ENCODE measurements at regions not wholly inside any gene's neighbourhood (a gene's known extent, or its start where the extent isn't known, plus 50 kb on each side); places are given as distances from the start of the nearest gene placed in this dataset.

DNA sequence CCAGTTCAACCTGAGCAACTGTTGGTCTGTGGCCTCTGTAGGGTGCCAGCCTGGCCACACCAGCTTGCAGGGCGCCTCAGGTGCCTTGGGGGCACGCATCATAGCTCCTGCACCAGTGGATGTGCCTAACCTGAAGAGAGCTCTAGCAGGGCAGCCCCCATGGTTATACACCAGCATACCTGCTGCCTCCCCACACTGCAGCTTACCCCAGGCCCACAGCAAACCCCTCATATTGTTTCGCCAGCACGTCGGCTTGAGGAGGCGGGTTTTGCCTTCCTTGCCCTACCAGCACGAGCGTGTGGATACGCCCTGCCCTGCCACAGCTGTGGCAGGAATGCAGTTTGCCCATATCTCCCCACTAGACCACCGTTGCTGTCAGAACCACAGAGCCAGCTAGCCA is 435.9 kb downstream of the SLCO4C1 start:
- Histone ChIP-seq H3K27me3 (ENCODE audit: low read length) (no peaks in the 10 kb centered on the region), H2AFZ (ENCODE audit: low read depth, low read length, severe bottlenecking) (no peak overlapping the region), H3K79me2 (ENCODE audit: insufficient read depth, low read length) (no peaks in the 10 kb centered on the region), H3K36me3 (ENCODE audit: low read length) (no peaks in the 10 kb centered on the region), H3F3A (ENCODE audit: insufficient read depth) (no peaks in the 10 kb centered on the region), H3K9me3 (ENCODE audit: insufficient read depth, low read length) (no peaks in the 10 kb centered on the region), H4K20me1 (ENCODE audit: low read depth, low read length) (no peaks in the 10 kb centered on the region), H3K4me2 (ENCODE audit: low read depth, low read length, poor library complexity, severe bottlenecking) (no peak overlapping the region), H3K9ac (ENCODE audit: low read length) (no peak overlapping the region), H3K4me3 (ENCODE audit: insufficient read depth, low read length, poor library complexity, severe bottlenecking) (no peak overlapping the region), H3K27ac (ENCODE audit: low read depth, low read length) (no peak overlapping the region), H3K9me2 (replicated peaks; ENCODE audit: insufficient read depth, low read length) (no peaks in the 10 kb centered on the region)
- TF ChIP-seq, protein P1, sequence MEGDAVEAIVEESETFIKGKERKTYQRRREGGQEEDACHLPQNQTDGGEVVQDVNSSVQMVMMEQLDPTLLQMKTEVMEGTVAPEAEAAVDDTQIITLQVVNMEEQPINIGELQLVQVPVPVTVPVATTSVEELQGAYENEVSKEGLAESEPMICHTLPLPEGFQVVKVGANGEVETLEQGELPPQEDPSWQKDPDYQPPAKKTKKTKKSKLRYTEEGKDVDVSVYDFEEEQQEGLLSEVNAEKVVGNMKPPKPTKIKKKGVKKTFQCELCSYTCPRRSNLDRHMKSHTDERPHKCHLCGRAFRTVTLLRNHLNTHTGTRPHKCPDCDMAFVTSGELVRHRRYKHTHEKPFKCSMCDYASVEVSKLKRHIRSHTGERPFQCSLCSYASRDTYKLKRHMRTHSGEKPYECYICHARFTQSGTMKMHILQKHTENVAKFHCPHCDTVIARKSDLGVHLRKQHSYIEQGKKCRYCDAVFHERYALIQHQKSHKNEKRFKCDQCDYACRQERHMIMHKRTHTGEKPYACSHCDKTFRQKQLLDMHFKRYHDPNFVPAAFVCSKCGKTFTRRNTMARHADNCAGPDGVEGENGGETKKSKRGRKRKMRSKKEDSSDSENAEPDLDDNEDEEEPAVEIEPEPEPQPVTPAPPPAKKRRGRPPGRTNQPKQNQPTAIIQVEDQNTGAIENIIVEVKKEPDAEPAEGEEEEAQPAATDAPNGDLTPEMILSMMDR (IDR thresholded peaks at IDR 0.05; ENCODE audit: insufficient read depth, low read length, poor library complexity, severe bottlenecking): no peak
- TF ChIP-seq EZH2phosphoT487 (conservative IDR thresholded peaks at IDR 0.05; ENCODE audit: low read length): no peak

DNA sequence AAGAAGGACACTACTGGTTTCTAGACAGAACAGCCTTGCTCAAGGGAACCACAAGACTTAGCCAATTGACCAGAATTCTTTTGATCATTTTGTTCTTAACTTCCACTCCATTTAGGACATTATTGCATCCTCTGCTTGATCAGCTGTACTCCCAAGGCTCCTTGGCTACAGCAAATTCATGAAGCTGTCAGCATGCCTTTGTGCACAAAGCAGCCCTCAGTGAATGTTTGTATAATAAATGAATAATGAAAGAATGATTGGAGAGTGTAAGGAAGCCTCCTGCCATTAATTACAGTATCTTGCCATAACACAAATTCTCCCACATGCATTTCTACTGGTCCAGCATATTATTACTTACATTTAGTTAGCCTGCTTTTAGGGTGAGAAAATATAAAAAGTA is 449.6 kb downstream of the SLCO4C1 start:
- no peak overlapping the region for H3K9ac ChIP-seq (ENCODE audit: low read length)
- H3K4me3 ChIP-seq (ENCODE audit: insufficient read depth, low read length, poor library complexity, severe bottlenecking): no peak overlapping the region
- H3K9me2 ChIP-seq (replicated peaks; ENCODE audit: insufficient read depth, low read length): no peaks in the 10 kb centered on the region
- H3K36me3 ChIP-seq (ENCODE audit: low read length): no peaks in the 10 kb centered on the region
- H3K79me2 ChIP-seq (ENCODE audit: insufficient read depth, low read length): no peaks in the 10 kb centered on the region
- TF ChIP-seq EZH2phosphoT487 (conservative IDR thresholded peaks at IDR 0.05; ENCODE audit: low read length): no peak
- TF ChIP-seq, protein P1 (IDR thresholded peaks at IDR 0.05; ENCODE audit: insufficient read depth, low read length, poor library complexity, severe bottlenecking): no peak
- no peaks in the 10 kb centered on the region for H3K27me3 ChIP-seq (ENCODE audit: low read length)
- no peaks in the 10 kb centered on the region for H3K9me3 ChIP-seq (ENCODE audit: insufficient read depth, low read length)
- H2AFZ ChIP-seq (ENCODE audit: low read depth, low read length, severe bottlenecking): no peak overlapping the region
- no peak overlapping the region for H3K4me2 ChIP-seq (ENCODE audit: low read depth, low read length, poor library complexity, severe bottlenecking)
- no peaks in the 10 kb centered on the region for H4K20me1 ChIP-seq (ENCODE audit: low read depth, low read length)
- no peak overlapping the region for H3K27ac ChIP-seq (ENCODE audit: low read depth, low read length)
- H3F3A ChIP-seq (ENCODE audit: insufficient read depth): no peaks in the 10 kb centered on the region

- TF ChIP-seq, protein P1 (IDR thresholded peaks at IDR 0.05; ENCODE audit: insufficient read depth, low read length, poor library complexity, severe bottlenecking): no peak
- TF ChIP-seq EZH2phosphoT487 (conservative IDR thresholded peaks at IDR 0.05; ENCODE audit: low read length): no peak
- H3K27me3 ChIP-seq (ENCODE audit: low read length): no peaks in the 10 kb centered on the region
- H3K4me2 ChIP-seq (ENCODE audit: low read depth, low read length, poor library complexity, severe bottlenecking): no peak overlapping the region
- H3K4me3 ChIP-seq (ENCODE audit: insufficient read depth, low read length, poor library complexity, severe bottlenecking): no peak overlapping the region
- no peaks in the 10 kb centered on the region for H3K9me2 ChIP-seq (replicated peaks; ENCODE audit: insufficient read depth, low read length)
- no peaks in the 10 kb centered on the region for H3K79me2 ChIP-seq (ENCODE audit: insufficient read depth, low read length)
- no peak overlapping the region for H2AFZ ChIP-seq (ENCODE audit: low read depth, low read length, severe bottlenecking)
- no peaks in the 10 kb centered on the region for H4K20me1 ChIP-seq (ENCODE audit: low read depth, low read length)
- no peak overlapping the region for H3K9ac ChIP-seq (ENCODE audit: low read length)
- no peaks in the 10 kb centered on the region for H3K36me3 ChIP-seq (ENCODE audit: low read length)
- H3F3A ChIP-seq (ENCODE audit: insufficient read depth): no peaks in the 10 kb centered on the region
- no peaks in the 10 kb centered on the region for H3K9me3 ChIP-seq (ENCODE audit: insufficient read depth, low read length)
- no peak overlapping the region for H3K27ac ChIP-seq (ENCODE audit: low read depth, low read length)
Measured at GRCh38 chr5:101843055-101843454, 453.0 kb downstream of the SLCO4C1 start.

Data from SU-DHL-6 (cell line).